GM21360 (cell line): ENCODE measurements at regions not wholly inside any gene's neighbourhood (a gene's known extent, or its start where the extent isn't known, plus 50 kb on each side); places are given as distances from the start of the nearest gene placed in this dataset.

Source experiments
- ATAC-seq: cut with Tn5 transposase; IDR thresholded peaks from one replicate; pipeline ENCODE4 v1.9.1; 2021; ENCODE audit warnings: mild to moderate bottlenecking, moderate library complexity; ENCODE audit not compliant: unreplicated experiment

GRCh38 chr9:82565188-82565969 lies 497.6 kb downstream of the RASEF start:
- no peak for ATAC-seq

GRCh38 chr9:82567953-82568352 lies 495.0 kb downstream of the RASEF start:
- no peak for ATAC-seq

GRCh38 chr9:82570226-82570625 lies 492.7 kb downstream of the RASEF start:
- ATAC-seq: no peak

DNA sequence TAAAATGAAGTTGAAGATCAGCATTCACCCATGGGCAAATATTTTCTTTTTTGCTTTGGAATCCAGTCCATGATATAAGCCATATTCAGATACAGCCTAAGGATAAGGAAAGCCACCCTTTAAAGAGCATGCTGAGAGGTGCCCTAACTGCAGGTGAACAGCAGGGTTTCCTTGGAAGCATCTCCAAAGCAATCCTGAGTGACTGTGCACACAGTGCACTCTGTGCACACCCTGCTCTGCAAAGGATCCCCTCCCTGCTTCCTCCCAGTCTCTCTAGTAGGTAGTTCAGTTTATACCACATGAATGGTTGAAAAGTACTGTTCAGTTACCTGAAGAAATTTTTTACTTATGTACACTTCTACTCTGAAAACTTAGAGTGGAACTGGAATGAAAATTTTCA lies 491.4 kb downstream of the RASEF start:
- ATAC-seq: no peak

GRCh38 chr9:82572146-82572545 lies 490.8 kb downstream of the RASEF start:
- ATAC-seq: no peak

DNA sequence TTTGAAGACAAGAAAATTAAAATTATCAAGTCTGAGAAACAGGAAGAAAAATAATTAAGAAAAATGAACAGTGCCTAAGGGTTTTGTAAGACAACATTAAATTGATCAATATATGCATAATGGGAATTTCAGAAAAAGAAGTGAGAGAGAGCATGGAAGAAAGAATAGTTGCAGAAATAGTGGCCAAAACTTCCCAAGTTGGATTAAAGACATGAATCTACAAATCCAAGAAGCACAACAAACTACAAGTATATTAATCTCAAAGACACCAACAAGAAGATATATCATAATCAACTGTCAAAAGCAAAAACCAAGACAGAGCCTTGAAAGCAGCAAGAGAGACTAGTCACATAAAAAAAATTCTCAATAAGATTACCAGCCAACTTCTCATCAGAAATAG lies 488.0 kb downstream of the RASEF start:
- ATAC-seq: no peak

- ATAC-seq: no peak
Observed at GRCh38 chr9:82580921-82581320, 482.0 kb downstream of the RASEF start.

DNA sequence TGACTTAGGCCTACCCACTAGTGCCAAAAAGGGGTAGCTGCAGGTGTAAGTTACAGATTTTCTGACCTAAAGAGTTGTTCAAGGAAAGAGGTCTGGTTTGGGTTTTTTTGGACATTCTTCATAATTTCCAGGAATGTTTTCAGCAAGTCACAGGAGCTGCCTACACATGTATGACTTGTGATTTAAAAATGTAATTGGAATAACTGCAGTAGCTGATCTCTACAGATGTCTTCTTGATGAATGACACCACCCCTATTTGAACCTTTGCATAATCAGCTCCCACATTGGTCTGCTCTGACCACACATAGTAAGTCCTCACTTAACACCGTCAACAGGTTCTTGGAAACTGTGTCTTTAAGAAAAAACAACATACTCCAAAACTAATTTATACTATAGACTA lies 481.4 kb downstream of the RASEF start:
- ATAC-seq: no peak

DNA sequence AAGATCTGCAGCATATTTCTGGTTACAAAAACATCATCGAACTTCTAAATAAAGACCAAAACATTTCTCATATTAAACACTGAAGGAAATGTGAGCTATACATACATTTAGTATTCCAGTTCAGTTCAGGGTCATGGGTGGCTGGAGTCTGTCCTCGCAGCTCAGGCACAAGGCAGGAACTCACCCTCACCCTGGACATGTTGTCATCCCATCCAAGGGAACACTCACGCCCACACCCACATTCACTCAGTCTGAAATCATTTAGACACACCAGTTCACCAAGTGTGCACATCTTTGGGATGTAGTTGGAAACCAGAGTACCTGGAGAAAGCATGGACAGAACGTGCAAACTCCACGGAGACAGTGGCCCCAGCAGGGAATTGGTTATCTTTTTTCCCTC lies 481.0 kb downstream of the RASEF start:
- no peak for ATAC-seq

GRCh38 chr9:82582693-82583092 lies 480.2 kb downstream of the RASEF start:
- ATAC-seq: no peak

DNA sequence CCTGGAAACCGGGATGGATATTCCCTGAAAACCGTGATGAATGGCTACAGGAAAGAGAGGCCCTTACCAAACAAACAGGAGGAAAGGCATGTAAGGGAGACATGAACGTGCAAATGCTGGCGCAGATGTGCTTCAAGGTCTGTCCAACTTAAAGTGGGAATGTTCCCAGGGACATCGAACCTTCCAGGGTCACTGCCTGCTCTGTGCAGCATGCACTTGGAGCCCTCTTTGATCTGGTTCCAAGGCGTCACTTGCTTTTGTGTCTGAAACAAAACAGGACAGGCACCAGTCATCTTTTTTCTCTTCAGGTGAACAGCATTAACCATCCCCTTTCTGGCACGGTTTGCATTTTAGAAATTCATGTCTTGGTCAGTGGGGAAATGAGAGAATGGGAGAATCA lies 479.4 kb downstream of the RASEF start:
- ATAC-seq: no peak

GRCh38 chr9:82584349-82584863 lies 478.5 kb downstream of the RASEF start:
- ATAC-seq: no peak

GRCh38 chr9:82586918-82587356 lies 476.0 kb downstream of the RASEF start:
- no peak for ATAC-seq

GRCh38 chr9:82588301-82589180 lies 474.4 kb downstream of the RASEF start:
- ATAC-seq: no peak

GRCh38 chr9:82590845-82591244 lies 472.1 kb downstream of the RASEF start:
- ATAC-seq: no peak

DNA sequence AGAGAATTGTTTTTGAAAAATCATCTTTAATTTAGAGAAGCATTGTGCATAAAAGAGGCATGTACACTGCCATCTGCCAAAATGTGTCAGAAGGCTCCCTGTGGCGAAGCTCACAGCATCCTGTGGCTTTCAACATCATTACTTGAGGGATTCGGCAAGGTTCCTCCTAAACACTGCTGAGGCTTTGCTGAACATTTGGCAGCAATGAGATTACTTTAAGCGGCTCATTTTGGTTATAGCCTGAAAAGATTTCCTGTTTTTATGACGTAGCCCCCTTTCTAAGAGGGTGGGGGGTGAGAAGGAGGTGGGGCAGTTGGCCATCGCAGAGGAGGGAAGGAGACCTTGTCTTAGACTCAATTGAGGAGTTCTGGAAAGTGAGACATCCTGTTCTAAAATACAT lies 469.4 kb downstream of the RASEF start:
- ATAC-seq: no peak

DNA sequence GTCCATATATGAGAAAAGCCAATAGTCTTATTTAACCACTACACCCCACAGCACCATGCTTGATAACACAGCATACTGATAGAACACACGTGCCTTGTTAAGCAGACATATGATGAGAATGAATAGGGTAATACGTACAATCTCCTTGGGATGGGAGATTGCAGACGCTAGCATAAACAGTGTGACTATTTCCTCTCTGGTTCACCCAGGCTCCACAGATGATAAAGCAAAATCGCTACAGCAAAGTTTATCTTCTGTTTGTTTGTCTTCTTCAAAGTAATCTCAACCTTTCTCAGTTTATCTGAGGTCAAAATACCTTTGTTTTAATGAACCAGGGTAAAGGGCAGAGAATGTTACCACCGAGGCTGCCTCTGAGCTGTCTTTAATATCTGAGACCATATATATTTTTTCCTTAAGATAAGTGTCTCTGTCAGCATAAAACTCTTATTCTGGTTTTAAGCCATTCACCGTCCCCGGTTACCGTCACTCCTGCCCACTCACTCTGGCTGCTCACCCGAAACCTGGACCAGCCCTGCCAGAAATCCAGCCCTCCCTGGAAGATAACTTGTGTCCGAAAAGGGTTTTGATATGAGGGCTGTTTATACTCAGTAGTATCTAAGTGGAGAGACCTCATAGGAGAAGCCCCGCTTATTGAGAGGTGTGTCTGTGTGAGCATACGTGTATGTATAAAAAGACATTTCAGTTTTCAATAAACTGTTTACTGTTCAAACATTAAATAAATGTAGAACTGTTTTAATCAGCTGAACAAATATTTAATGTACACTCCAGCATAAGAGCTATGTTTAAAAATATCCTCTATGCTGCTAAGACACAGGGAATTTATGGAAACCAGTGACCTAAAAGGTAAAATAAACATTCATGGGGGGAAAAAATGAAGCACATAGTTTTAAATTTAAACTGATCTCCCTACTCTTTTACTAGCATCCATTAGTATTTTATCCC lies 465.4 kb downstream of the RASEF start:
- ATAC-seq: no peak

DNA sequence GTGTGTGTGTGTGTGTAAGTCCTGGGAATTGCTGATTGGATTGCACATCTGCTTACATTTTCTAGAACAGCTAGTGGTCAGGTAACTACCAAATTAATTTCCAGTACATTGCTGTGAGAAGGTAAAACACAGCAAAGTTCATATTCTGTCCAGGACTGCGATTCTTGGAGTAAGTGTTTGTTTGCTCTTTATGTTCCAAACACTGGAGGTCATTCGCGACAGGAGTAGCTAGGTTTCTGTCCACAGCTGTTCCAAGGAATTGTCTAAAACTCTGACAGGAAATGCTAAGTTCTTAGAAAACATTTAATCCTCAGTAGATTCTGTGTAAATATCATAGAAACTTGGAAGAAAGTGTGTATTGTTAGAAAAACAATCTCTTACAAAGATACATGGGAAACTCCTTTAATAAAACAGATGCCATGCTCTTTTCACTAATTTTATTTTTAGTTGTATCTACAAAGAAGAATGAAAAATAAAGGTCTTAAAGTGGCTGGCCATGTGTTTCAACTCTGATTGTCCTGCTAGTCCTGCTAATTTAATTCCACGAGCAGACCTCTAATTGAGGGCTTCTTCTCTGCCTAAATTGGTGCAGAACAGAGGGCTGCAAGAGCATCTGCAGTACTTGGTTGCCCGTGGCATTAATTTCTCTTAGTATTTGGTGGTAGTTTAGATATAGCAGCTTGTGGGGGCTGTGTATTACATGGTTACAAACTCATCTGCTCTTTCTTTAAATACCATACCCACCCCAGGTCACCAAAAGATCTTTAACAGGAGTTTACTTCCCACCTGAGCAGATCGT lies 464.5 kb downstream of the RASEF start:
- no peak for ATAC-seq

DNA sequence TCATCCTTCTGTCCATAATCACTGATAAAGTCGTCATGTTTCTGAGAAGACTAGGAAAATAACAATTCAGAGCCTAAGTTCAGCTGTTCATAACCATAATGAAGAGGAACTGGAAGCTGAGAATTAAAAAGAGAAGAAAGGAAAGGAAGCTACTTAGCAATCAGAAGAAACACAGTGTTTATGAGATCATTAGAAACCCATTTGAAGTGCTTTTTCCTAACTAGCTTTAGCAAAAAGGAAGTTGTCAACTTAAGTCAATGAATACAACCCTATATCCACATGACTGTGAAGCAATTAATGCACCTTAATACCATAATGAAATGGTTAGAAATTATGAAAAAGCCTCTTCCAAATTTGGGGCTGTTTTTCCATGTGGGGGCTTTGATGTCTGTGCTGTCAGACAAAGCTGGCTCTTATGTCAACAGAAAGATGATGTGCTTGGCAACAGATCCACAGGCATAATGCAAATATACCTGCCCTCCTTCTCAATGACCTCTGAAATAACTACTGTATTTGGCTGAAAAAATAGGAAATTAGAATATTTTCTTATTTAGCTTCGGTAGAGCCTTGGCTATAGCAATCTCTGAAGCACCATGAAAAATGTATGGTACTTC lies 463.5 kb downstream of the RASEF start:
- ATAC-seq: no peak
